ENCODE measurements at regions not wholly inside any gene's neighbourhood (a gene's known extent, or its start where the extent isn't known, plus 50 kb on each side); places are given as distances from the start of the nearest gene placed in this dataset.

DNA sequence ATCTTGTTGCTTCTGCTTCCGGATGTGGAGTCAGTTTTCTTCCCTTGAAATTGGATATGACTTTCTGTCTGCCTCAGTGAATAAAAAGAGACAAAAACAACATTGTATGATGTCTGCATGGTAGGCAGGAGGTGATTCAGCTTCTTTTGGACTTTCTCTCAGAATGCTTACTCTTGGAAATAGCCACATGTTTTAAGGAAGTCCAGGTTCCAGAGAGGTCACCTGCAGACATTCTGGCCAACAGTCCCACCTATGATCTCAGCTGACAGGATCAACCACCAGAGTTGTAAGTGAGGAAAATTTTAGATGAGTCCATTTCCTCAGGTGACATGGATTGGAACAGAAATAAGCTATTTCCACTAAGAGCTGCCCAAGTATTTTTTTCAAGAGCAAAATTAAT is 508.7 kb upstream of the FAM98A start:
- Histone ChIP-seq H3F3A (replicated peaks; ENCODE audit: insufficient read depth) (peaks cover 10% of the 10 kb centered on the region), H3K9me2 (no peaks in the 10 kb centered on the region), H3K4me1 (ENCODE audit: control insufficient read depth in 1 of 2, insufficient read depth in 2 of 2, low read depth in 1 of 2, low read length in 1 of 2) (peaks cover 0 to 26% of the 10 kb centered on the region in 2 experiments; a peak in 1 of 4 replicates), H3K27me3 (ENCODE audit: insufficient read depth) (no peaks in the 10 kb centered on the region), H4K20me1 (ENCODE audit: insufficient read depth) (no peaks in the 10 kb centered on the region), H3K9me3 (no peaks in the 10 kb centered on the region), H3K36me3 (replicated peaks in 1 of 2; ENCODE audit: control insufficient read depth in 1 of 2, insufficient read depth in 2 of 2, low read length in 1 of 2) (no peaks in the 10 kb centered on the region), H3K4me2 (0 out of 2 replicates have a peak overlapping the region, but pooled peaks have one; percentile 9), H3K27ac (ENCODE audit: low read depth in 2 of 2, low read length in 1 of 2) (no peak overlapping the region), H2AFZ (ENCODE audit: low read depth) (peak overlapping the region; percentile 10; the same call in 1 of the 2 replicates), H3K4me3 (ENCODE audit: low read depth in 2 of 2, low read length in 1 of 2) (no peak overlapping the region), H3K79me2 (ENCODE audit: insufficient read depth) (no peaks in the 10 kb centered on the region), H3K9ac (no peak overlapping the region)
- WGBS (ENCODE audit: low lambda C conversion rate): 26% methylated on average over 1 of the region's 1 CpG
- ChIA-PET POLR2A (no interaction called here), CTCF (no interaction called here)
- no peak for DNase-seq
- TF ChIP-seq SIN3A (IDR thresholded peaks at IDR 0.05; ENCODE audit: borderline replicate concordance, low read depth, low read length) (no peak), EZH2phosphoT487 (IDR thresholded peaks at IDR 0.05; ENCODE audit: borderline replicate concordance, low read depth) (no peak), TEAD4 (IDR thresholded peaks at IDR 0.05; ENCODE audit: borderline replicate concordance, insufficient read depth) (no peak), MEF2A (IDR thresholded peaks at IDR 0.05; ENCODE audit: borderline replicate concordance, low read depth) (no peak), CHD2 (IDR thresholded peaks at IDR 0.05; ENCODE audit: low read length, partially characterized antibody) (no peak), YY1 (IDR thresholded peaks at IDR 0.05; ENCODE audit: low read depth) (no peak), RCOR1 (IDR thresholded peaks at IDR 0.05; ENCODE audit: low read length) (no peak), TCF12 (IDR thresholded peaks at IDR 0.05) (no peak), EP300 (IDR thresholded peaks at IDR 0.05; ENCODE audit: borderline replicate concordance in 1 of 2, low read depth in 1 of 2, low read length in 1 of 2) (no peak), SMC3 (IDR thresholded peaks at IDR 0.05; ENCODE audit: low read depth, low read length) (no peak), MAX (IDR thresholded peaks at IDR 0.05; ENCODE audit: low read depth) (no peak), TAF1 (IDR thresholded peaks at IDR 0.05; ENCODE audit: borderline replicate concordance, low read depth, low read length) (no peak), POLR2AphosphoS5 (IDR thresholded peaks at IDR 0.05; ENCODE audit: low read depth, low read length) (no peak), NFIC (IDR thresholded peaks at IDR 0.05; ENCODE audit: borderline replicate concordance) (no peak), JUND (IDR thresholded peaks at IDR 0.05) (no peak), RXRA (IDR thresholded peaks at IDR 0.05; ENCODE audit: borderline replicate concordance, low read depth) (no peak), RFX5 (IDR thresholded peaks at IDR 0.05; ENCODE audit: low read length) (no peak)
- TF ChIP-seq, protein P1, sequence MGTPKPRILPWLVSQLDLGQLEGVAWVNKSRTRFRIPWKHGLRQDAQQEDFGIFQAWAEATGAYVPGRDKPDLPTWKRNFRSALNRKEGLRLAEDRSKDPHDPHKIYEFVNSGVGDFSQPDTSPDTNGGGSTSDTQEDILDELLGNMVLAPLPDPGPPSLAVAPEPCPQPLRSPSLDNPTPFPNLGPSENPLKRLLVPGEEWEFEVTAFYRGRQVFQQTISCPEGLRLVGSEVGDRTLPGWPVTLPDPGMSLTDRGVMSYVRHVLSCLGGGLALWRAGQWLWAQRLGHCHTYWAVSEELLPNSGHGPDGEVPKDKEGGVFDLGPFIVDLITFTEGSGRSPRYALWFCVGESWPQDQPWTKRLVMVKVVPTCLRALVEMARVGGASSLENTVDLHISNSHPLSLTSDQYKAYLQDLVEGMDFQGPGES (IDR thresholded peaks at IDR 0.05; ENCODE audit: low read depth, low read length): no peak
- TF ChIP-seq, protein P2, sequence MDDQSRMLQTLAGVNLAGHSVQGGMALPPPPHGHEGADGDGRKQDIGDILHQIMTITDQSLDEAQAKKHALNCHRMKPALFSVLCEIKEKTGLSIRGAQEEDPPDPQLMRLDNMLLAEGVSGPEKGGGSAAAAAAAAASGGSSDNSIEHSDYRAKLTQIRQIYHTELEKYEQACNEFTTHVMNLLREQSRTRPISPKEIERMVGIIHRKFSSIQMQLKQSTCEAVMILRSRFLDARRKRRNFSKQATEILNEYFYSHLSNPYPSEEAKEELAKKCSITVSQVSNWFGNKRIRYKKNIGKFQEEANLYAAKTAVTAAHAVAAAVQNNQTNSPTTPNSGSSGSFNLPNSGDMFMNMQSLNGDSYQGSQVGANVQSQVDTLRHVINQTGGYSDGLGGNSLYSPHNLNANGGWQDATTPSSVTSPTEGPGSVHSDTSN (IDR thresholded peaks at IDR 0.05): no peak

Measured in SK-N-SH (cell line).